HG03442 (cell line): ENCODE measurements at regions not wholly inside any gene's neighbourhood (a gene's known extent, or its start where the extent isn't known, plus 50 kb on each side); places are given as distances from the start of the nearest gene placed in this dataset.

Experiments used
- ATAC-seq: cut with Tn5 transposase; IDR thresholded peaks from one replicate; pipeline ENCODE4 v1.9.1; 2021; ENCODE audit warnings: mild to moderate bottlenecking, moderate library complexity; ENCODE audit not compliant: unreplicated experiment

- no peak for ATAC-seq
Measured at GRCh38 chr2:221268631-221269030, 303.5 kb downstream of the EPHA4 start.

DNA sequence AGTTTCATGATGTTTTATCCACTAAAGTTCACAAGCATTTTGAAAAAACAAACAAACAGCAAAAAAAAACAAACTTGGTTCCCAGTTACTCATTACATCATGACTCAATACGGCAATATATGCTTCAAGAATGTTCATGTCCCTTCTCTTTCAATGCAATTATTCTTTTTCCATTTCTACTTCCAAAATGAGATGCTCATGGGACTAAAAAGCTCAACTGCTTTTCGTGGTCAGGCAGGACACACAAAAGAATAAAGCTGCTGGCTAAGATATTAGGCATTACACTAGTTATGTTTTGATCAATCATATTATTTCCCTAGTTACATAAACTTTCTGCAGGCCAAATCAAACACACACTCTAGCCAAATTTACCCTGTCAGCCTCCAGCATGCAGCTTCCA is 301.3 kb downstream of the EPHA4 start:
- no peak for ATAC-seq

- no peak for ATAC-seq
Measured at GRCh38 chr2:221272729-221273128, 299.4 kb downstream of the EPHA4 start.

GRCh38 chr2:221276033-221276432 is 296.1 kb downstream of the EPHA4 start:
- no peak for ATAC-seq

DNA sequence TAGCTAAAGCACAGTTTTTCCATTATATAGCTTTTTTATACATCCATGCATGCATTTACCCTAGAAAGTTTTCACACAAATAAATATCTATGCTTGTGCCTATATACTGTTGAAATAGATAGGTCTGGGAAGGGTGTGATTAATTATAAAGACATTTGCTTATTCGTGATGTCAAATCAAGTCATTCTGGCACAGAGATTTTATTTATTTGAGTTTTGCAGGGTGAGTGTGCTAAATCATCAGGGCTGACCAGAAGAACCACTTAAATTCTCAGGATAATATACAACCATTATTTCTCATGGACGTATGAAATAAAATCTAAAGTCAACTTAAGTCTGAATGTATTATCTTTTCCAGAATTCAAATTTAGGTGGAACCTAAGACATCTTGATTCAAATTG is 295.5 kb downstream of the EPHA4 start:
- no peak for ATAC-seq

DNA sequence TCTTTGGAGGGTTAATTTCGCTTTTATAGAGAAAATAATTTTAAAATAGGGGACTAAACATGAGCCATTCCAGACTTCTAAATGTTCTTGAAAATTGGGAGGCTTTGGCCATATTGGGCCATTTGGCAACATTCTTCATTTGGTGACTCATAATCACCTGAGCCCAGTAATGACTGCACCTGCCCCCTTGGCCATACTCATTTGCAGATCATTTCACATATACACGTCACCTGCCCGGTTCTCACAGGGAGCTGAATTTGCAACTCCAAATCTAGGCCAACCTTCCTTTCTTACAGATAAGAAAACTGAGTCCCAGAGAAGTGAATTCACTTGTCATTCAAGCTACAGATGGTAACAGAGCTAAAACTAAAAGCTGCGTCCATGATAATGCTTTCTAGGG is 289.7 kb downstream of the EPHA4 start:
- ATAC-seq: no peak

DNA sequence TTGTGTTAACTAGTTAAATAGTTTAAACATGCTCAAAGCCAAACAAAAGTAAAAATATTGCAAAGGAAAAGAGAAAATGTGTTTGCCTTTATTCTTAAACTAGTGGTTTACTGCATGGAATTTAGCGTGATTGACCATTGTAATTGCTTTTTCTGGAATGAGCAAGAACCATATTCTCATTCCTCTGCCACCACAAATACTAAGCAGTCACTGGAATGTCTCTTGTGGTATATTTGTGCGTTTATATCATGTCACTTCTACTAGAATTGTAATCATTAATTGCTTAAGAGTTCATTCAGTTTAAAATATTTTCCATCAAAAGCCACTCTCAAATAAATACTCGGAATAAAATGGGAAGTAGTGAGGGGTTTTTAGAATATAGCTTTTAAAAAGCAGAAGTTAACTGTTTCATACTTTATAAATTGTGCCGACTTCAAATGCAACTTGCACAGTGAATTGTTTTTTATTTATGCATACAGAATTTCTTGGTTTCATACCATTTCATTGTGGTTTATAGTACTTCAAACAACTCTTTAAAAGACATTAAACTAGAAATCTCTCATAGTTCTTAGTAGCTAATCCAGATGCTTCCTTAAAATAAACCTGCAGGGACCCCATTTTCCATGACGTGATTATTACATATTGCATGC is 288.1 kb downstream of the EPHA4 start:
- no peak for ATAC-seq

GRCh38 chr2:221285148-221285547 is 287.0 kb downstream of the EPHA4 start:
- no peak for ATAC-seq

GRCh38 chr2:221286406-221286805 is 285.7 kb downstream of the EPHA4 start:
- ATAC-seq: no peak

- no peak for ATAC-seq
Measured at GRCh38 chr2:221289389-221289788, 282.7 kb downstream of the EPHA4 start.

DNA sequence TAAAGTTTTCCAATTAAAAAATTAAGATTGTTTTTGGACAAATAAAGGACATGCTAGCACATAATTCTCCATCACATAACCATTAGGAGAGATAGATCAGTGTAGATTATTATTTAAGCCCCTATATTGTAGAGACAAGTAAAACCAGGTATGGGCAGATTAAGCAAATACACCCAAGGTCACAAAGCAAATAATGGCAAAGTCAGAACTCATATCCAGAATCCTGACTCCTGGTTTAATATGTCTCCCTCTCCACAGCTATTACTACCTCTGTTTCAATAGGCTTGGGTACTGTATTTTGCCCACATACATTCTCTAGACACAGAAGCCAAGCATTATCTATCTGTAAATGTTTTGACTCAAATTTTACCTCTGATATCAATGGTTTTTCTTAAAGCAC is 282.3 kb downstream of the EPHA4 start:
- no peak for ATAC-seq

GRCh38 chr2:221293949-221294742 is 278.0 kb downstream of the EPHA4 start:
- ATAC-seq: no peak

DNA sequence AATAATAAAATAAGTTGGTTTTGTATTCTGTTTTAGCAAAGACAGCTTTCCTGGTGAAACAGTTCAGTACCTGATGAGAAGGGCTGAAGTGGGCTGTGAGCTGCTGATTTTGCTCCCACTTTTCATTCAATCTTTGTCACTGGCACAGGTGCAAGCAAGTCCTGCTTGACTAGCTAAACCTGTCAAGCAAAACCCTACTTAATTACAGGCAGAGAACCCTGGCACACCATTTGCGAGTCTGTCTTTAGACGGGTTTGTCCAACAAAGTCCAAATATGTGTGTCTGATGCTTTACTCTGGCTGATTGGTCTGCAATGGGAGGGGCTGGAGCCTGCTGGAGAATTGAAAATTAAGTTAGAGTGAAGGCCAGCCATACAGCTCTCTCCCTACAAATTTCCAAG is 267.2 kb downstream of the EPHA4 start:
- ATAC-seq: no peak

- ATAC-seq: no peak
Measured at GRCh38 chr2:221308507-221309066, 263.5 kb downstream of the EPHA4 start.

DNA sequence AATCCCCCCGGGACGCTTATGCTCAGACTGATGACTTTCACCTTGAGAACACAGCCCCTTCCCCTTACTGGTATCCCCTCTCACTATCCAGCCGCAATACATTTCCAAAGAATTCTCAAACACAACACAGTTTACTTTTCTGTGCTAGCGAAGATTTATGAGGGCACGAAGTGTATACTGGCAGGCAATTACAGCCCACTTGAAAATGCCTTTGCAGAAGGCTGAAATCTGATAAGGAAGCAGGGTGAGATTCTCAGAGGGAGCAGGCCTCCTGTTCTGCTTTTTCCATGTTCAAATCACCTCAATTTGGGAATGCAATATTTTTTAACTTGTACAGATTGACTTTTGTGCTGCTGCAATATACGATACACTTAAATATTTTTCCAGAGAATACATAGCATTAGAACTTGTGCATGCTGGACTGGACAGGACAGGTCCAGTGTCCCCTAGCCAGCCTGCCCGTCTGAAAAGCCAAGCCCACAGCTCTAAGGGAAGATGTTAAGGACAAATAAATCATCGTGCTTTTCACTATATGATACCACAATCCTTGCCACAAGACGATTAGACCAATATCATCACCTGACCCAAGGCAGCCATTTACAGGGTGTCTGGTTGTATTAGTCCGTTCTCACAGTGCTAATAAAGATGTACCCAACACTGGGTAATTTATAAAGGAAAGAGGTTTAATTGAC is 262.1 kb downstream of the EPHA4 start:
- ATAC-seq: no peak

- ATAC-seq: no peak
Measured at GRCh38 chr2:221310730-221311129, 261.4 kb downstream of the EPHA4 start.

GRCh38 chr2:221312634-221313033 is 259.5 kb downstream of the EPHA4 start:
- no peak for ATAC-seq

DNA sequence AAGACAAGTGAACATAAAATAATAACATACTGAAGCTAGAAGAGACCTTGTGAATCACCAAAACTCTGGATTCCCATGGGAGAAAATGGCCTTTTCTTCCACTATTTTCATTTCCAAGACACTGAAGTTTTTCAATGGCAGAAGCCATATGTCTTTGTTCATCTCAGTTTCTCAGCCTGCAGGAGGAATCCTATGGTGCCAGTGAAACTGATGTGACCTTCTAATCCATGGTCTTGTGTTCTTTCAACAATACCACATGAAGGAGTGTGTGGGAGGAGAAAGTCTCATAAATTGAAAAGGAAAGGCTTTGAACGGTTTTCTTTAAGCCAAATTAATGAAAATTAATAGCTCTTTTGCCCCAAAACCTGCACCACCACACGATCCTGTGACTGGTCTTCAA is 257.3 kb downstream of the EPHA4 start:
- ATAC-seq: no peak

GRCh38 chr2:221318376-221319130 is 253.6 kb downstream of the EPHA4 start:
- no peak for ATAC-seq

GRCh38 chr2:221322741-221323140 is 249.4 kb downstream of the EPHA4 start:
- ATAC-seq: no peak

DNA sequence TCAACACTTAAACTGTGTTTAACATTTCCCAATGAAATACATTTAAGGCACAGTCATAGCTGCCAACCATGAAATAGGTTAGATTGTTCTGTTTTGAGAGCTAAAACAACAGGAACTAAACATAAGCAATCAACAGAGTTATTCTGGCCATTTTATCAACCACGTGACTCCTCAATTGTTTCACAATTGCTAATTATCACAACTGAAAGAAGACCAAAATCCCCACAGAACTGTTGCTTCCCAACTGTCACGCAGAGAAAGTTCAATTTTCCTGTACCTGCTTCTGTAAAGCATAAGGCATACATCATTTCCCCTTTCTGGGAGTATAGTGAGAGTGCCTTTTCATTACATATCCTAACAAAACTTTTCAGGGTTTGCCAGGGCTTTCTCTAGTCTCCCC is 248.6 kb downstream of the EPHA4 start:
- ATAC-seq: peak; percentile 65
